Neutrophil (primary cell): ENCODE measurements at regions not wholly inside any gene's neighbourhood (a gene's known extent, or its start where the extent isn't known, plus 50 kb on each side); places are given as distances from the start of the nearest gene placed in this dataset.

Experiments used
- H3K27ac ChIP-seq: fragments of 200-600 bp; sonication (generic); 2 replicates; pipeline ENCODE4 v1.5.1; 2016; ENCODE audit warnings: mild to moderate bottlenecking, moderate library complexity
- H3K27me3 ChIP-seq: fragments of 200-600 bp; sonication (generic); 2 replicates; pipeline ENCODE4 v1.6.0; 2016; ENCODE audit warnings: mild to moderate bottlenecking
- H3K36me3 ChIP-seq: fragments of 200-600 bp; sonication (generic); 2 replicates; pipeline ENCODE4 v1.5.1; 2017
- H3K4me1 ChIP-seq, 2 experiments: fragments of 200-600 bp in 1 of 2; sonication (generic) in 1 of 2; 1 replicate in 1 of 2; 2 replicates in 1 of 2; pipeline versions ENCODE4 v1.5.1 to v1.6.1; 2013 to 2016; ENCODE audit warnings: low read depth in 1 of 2, low read length in 1 of 2, mild to moderate bottlenecking in 1 of 2, moderate library complexity in 1 of 2; ENCODE audit not compliant: control insufficient read depth in 1 of 2, insufficient read depth in 1 of 2
- H3K4me3 ChIP-seq, 2 experiments: fragments of 200-600 bp in 1 of 2; sonication (generic) in 1 of 2; 1 replicate in 1 of 2; 2 replicates in 1 of 2; pipeline ENCODE4 v1.5.1; 2013 to 2016; ENCODE audit warnings: low read depth in 1 of 2, low read length in 1 of 2, mild to moderate bottlenecking in 1 of 2, moderate library complexity in 1 of 2
- H3K9me3 ChIP-seq: fragments of 200-600 bp; sonication (generic); 2 replicates; pipeline ENCODE4 v1.5.1; 2016
- CTCF ChIP-seq: fragments of 200-600 bp; sonication (generic); IDR thresholded peaks from 2 replicates; pipeline ENCODE4 v1.5.1; 2016; ENCODE audit warnings: antibody characterized with exemption

DNA sequence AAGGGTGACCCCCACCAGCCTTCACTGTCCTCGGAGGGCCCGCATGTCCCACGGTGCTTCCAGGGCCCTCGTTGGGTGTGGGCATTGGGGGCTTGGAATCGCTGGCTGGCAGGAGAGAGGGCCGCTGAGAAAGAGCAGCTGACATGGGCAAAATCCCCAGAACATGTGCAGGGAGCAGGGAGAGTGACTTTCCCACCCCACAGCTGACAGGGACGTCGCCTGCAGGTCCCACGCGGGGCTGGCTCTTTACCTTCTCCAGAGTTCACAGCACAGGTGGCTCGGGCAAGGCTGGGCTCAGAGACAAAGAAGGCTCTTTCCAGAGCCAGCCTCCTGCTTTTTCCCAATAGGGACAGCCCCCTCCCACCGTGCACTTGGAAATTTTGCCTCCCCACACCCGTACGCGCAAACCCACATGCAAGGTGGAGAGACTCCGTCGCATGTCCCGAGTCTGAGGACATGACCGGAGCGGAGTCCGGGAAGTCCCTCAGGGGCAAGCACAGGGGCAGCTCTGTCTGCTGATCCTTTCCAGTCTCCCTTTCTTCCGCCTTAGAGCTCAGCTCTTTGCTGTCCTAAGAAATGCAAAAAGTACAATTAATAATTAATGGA is 370.2 kb upstream of the MYT1L start:
- no peaks in the 10 kb centered on the region for H3K9me3 ChIP-seq
- H3K27ac ChIP-seq = no peak overlapping the region
- no peak overlapping the region for H3K4me3 ChIP-seq
- no peak for TF ChIP-seq CTCF
- H3K36me3 ChIP-seq = no peaks in the 10 kb centered on the region
- H3K27me3 ChIP-seq = no peaks in the 10 kb centered on the region
- H3K4me1 ChIP-seq = peaks cover 32 to 33% of the 10 kb centered on the region in 2 experiments

DNA sequence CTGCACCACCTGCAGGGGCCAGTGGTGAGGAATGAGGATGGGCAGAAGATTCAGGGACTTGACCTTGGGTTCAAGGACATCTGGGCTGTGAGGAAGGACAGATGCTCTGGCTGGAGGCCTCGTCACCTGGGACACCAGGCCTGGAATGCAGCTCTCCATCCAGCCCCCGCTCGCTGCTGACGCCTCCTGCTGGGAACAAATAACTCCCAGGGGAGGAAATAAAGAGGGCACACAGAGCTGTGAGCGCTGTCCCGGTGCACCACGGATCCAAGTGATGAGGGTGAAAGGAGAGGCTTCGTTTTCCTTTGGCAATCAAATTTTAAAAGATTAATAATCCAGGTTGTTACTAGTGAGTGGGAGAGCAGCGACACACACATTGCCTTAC is 368.0 kb upstream of the MYT1L start:
- H3K4me3 ChIP-seq = no peak overlapping the region
- no peak overlapping the region for H3K27ac ChIP-seq
- H3K36me3 ChIP-seq = no peaks in the 10 kb centered on the region
- TF ChIP-seq CTCF = no peak
- no peaks in the 10 kb centered on the region for H3K9me3 ChIP-seq
- H3K27me3 ChIP-seq = peaks cover 7% of the 10 kb centered on the region
- peaks cover 10 to 12% of the 10 kb centered on the region in 2 experiments for H3K4me1 ChIP-seq

- Histone ChIP-seq H3K9me3 (no peaks in the 10 kb centered on the region), H3K27ac (no peak overlapping the region), H3K4me1 (peaks cover 4 to 5% of the 10 kb centered on the region in 2 experiments), H3K4me3 (no peak overlapping the region), H3K27me3 (peaks cover 9% of the 10 kb centered on the region), H3K36me3 (no peaks in the 10 kb centered on the region)
- TF ChIP-seq CTCF = no peak
These were observed 367.4 kb upstream of the MYT1L start for GRCh38 chr2:2698182-2699120.

- no peaks in the 10 kb centered on the region for H3K36me3 ChIP-seq
- H3K27ac ChIP-seq = no peak overlapping the region
- peaks cover 9% of the 10 kb centered on the region for H3K27me3 ChIP-seq
- no peaks in the 10 kb centered on the region for H3K4me1 ChIP-seq
- no peak overlapping the region for H3K4me3 ChIP-seq
- no peak for TF ChIP-seq CTCF
- H3K9me3 ChIP-seq = no peaks in the 10 kb centered on the region
These were observed 365.8 kb upstream of the MYT1L start for GRCh38 chr2:2696733-2697455.

- peaks cover 9% of the 10 kb centered on the region for H3K27me3 ChIP-seq
These were observed 365.2 kb upstream of the MYT1L start for GRCh38 chr2:2696325-2696724.

More at GRCh38 chr2:2696325-2696724, 365.2 kb upstream of the MYT1L start:
- no peaks in the 10 kb centered on the region for H3K4me1 ChIP-seq
- TF ChIP-seq CTCF = no peak
- H3K36me3 ChIP-seq = no peaks in the 10 kb centered on the region
- H3K9me3 ChIP-seq = no peaks in the 10 kb centered on the region
- no peak overlapping the region for H3K27ac ChIP-seq
- no peak overlapping the region for H3K4me3 ChIP-seq
